ENCODE measurements at regions not wholly inside any gene's neighbourhood (a gene's known extent, or its start where the extent isn't known, plus 50 kb on each side); places are given as distances from the start of the nearest gene placed in this dataset.

DNA sequence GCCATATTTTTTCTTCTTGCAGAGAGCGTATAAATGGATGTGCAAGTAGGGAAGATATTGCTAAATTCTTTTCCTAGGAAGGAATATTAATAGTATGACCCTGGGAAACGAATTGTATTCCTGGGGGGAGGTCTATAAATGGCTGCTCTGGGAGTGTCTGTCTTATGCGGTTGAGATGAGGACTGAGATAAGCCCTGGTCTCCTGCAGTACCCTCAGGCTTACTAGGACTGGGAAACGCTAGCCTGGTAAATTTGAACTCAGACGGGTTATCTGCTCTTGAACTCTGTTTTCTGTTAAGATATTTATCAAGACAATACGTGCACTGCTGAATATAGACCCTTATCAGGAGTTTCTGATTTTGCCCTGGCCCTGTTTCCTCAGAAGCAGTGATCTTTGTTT is 1126.4 kb upstream of the C9orf72 start:
- Mint-ChIP-seq H3K27me3 (ENCODE audit: low read depth) (no peaks in the 10 kb centered on the region), H3K4me3 (no peak overlapping the region), H3K36me3 (ENCODE audit: low read depth) (no peaks in the 10 kb centered on the region), H3K27ac (no peak overlapping the region), H3K4me1 (ENCODE audit: low read depth) (no peaks in the 10 kb centered on the region), H3K9me3 (peaks cover 21% of the 10 kb centered on the region)
- DNase-seq (ENCODE audit: low spot score) = no peak

- Mint-ChIP-seq H3K4me3 (no peak overlapping the region), H3K9me3 (peaks cover 10% of the 10 kb centered on the region), H3K27me3 (ENCODE audit: low read depth) (no peaks in the 10 kb centered on the region), H3K36me3 (ENCODE audit: low read depth) (no peaks in the 10 kb centered on the region), H3K27ac (no peak overlapping the region), H3K4me1 (ENCODE audit: low read depth) (no peaks in the 10 kb centered on the region)
- no peak for DNase-seq (ENCODE audit: low spot score)
Measured at GRCh38 chr9:28707616-28708015, 1134.3 kb upstream of the C9orf72 start.

DNA sequence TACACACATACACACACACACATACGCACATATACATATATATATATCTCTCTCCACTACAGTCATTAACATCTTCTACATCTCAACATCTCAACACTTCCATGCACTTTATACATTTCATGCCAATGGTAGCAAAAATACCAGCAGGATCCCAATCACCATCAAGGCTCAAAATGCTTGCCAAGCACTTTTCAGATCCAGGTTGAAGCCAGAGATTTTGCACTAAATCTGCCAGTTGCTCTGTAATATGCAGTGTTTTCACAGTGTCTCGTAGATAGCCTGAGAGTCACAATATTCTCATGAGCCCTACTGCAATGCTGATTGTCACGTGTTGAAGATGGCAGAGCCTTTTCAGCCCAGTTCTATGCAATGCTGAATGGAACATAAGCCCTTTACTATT is 1140.9 kb upstream of the C9orf72 start:
- Mint-ChIP-seq H3K4me1 (ENCODE audit: low read depth) (no peaks in the 10 kb centered on the region), H3K4me3 (no peak overlapping the region)

DNA sequence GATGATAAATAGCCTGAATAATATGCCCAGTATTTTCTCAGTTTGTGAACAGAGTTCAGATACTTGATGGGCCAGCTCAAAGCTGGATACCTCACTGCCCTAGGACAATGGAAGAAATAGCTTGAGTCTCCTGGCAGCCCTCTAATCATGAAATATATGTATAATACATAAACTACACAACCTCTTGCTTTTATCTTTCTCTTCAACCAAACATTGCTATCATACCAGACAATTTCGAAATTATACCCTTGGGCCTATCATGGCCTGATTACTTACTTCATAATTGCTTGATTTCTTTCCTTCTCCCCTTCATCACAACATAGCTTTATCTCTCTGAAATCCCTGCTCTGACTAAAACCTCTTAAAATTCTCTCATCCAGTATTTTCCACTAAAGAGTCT is 1144.9 kb upstream of the C9orf72 start:
- Mint-ChIP-seq H3K9me3 (peaks cover 4% of the 10 kb centered on the region), H3K36me3 (ENCODE audit: low read depth) (no peaks in the 10 kb centered on the region), H3K27ac (no peak overlapping the region), H3K4me1 (ENCODE audit: low read depth) (no peaks in the 10 kb centered on the region), H3K4me3 (no peak overlapping the region), H3K27me3 (ENCODE audit: low read depth) (no peaks in the 10 kb centered on the region)
- DNase-seq (ENCODE audit: low spot score) = no peak

More for the DNA sequence above, 1140.9 kb upstream of the C9orf72 start:
- Mint-ChIP-seq H3K27ac (no peak overlapping the region), H3K27me3 (ENCODE audit: low read depth) (no peaks in the 10 kb centered on the region), H3K9me3 (peaks cover 5% of the 10 kb centered on the region), H3K36me3 (ENCODE audit: low read depth) (no peaks in the 10 kb centered on the region)
- DNase-seq (ENCODE audit: low spot score) = no peak

- DNase-seq (ENCODE audit: low spot score) = no peak
- H3K4me1 Mint-ChIP-seq (ENCODE audit: low read depth) = no peaks in the 10 kb centered on the region
- H3K27me3 Mint-ChIP-seq (ENCODE audit: low read depth) = no peaks in the 10 kb centered on the region
- no peaks in the 10 kb centered on the region for H3K36me3 Mint-ChIP-seq (ENCODE audit: low read depth)
- H3K9me3 Mint-ChIP-seq = no peaks in the 10 kb centered on the region
- no peak overlapping the region for H3K4me3 Mint-ChIP-seq
- H3K27ac Mint-ChIP-seq = no peak overlapping the region
Measured at GRCh38 chr9:28720746-28721145, 1147.5 kb upstream of the C9orf72 start.

DNA sequence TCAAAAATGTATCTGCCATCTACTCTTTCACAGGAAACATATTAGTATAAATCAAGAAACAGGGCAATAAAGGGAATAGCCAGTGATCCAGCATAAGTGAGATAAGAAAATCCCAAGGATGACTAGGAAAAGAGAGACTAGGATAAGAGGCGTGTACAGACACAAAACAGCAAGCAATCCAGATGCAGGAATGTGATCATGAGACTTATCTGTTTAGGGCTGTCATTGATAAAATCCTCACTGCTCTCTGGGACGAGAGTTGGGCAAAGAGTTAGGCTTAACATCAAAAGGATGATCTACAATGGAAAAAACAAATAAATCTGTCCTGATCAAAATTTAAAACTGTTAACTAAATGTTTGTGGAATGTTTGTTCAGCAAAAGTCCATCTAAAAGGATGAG is 1156.8 kb upstream of the C9orf72 start:
- Mint-ChIP-seq H3K27me3 (ENCODE audit: low read depth) (no peaks in the 10 kb centered on the region), H3K4me3 (no peak overlapping the region), H3K27ac (no peak overlapping the region), H3K9me3 (peaks cover 14% of the 10 kb centered on the region), H3K4me1 (ENCODE audit: low read depth) (no peaks in the 10 kb centered on the region), H3K36me3 (ENCODE audit: low read depth) (no peaks in the 10 kb centered on the region)
- DNase-seq (ENCODE audit: low spot score) = no peak

DNA sequence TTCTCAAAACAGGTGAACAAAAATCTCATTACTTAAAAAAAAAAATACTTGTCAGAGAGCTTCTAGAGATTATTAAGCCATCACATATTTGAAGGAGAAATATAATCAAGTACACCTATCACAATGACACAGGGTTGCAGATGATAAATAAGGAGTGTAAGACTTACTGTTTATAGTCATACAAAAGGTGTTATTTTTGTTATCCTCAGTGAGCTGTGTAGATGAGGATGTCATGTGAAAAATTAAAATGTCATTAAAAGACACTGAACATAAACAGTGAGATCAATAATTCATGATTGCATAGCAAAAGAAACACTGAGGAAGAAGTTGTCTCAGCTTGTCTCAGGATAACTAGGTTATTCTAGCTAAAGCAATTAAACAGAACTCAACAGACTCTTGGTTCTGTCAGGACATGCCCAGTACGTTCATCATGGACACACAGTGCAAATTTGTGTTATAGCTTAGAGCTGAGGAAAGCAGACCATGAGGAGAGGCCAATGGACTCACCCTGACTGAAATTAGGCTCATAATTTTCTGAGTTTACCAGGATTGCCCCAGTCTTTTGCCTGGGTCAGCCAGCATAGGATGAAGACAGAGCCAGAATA is 1162.6 kb upstream of the C9orf72 start:
- no peak for DNase-seq (ENCODE audit: low spot score)
- no peaks in the 10 kb centered on the region for H3K36me3 Mint-ChIP-seq (ENCODE audit: low read depth)
- no peaks in the 10 kb centered on the region for H3K4me1 Mint-ChIP-seq (ENCODE audit: low read depth)
- no peaks in the 10 kb centered on the region for H3K27me3 Mint-ChIP-seq (ENCODE audit: low read depth)
- H3K4me3 Mint-ChIP-seq = no peak overlapping the region
- H3K27ac Mint-ChIP-seq = no peak overlapping the region
- H3K9me3 Mint-ChIP-seq = no peaks in the 10 kb centered on the region

- H3K27me3 Mint-ChIP-seq (ENCODE audit: low read depth) = no peaks in the 10 kb centered on the region
- H3K27ac Mint-ChIP-seq = no peak overlapping the region
- DNase-seq (ENCODE audit: low spot score) = no peak
- no peaks in the 10 kb centered on the region for H3K36me3 Mint-ChIP-seq (ENCODE audit: low read depth)
- no peak overlapping the region for H3K4me3 Mint-ChIP-seq
- H3K4me1 Mint-ChIP-seq (ENCODE audit: low read depth) = no peaks in the 10 kb centered on the region
- H3K9me3 Mint-ChIP-seq = peaks cover 23% of the 10 kb centered on the region
Measured at GRCh38 chr9:28741459-28741858, 1168.2 kb upstream of the C9orf72 start.

DNA sequence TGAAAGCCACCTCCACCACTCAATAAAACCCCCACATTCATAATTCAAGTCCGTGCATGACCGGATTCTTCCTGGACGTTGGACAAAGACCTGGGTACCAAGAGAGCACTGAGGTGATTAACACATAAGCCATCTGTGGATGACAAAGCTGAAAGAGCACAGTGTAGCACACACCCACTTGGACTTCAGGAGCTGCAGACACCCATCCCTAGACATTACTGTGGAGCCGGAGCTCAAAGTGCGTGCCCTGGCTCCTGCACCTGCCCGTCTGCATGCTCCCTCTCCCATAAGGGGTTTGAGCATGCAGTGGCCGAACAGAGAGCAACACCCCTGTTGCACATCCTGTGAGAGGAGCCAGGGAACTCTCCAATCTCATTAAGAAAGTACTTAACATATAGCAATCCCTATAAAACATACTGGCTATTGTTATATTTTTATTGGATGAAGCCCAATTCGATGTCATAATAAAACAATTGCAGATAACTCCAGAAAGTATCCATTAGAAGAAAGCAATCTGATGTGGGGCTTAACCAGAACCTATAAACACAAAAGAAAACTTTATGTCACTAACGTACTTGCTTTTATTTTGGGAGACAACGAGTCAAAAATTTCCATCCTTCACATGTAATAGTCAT is 1174.2 kb upstream of the C9orf72 start:
- H3K36me3 Mint-ChIP-seq (ENCODE audit: low read depth) = no peaks in the 10 kb centered on the region
- peaks cover 23% of the 10 kb centered on the region for H3K9me3 Mint-ChIP-seq
- H3K4me3 Mint-ChIP-seq = no peak overlapping the region
- DNase-seq (ENCODE audit: low spot score) = no peak
- H3K27ac Mint-ChIP-seq = no peak overlapping the region
- H3K4me1 Mint-ChIP-seq (ENCODE audit: low read depth) = no peaks in the 10 kb centered on the region
- H3K27me3 Mint-ChIP-seq (ENCODE audit: low read depth) = no peaks in the 10 kb centered on the region

DNA sequence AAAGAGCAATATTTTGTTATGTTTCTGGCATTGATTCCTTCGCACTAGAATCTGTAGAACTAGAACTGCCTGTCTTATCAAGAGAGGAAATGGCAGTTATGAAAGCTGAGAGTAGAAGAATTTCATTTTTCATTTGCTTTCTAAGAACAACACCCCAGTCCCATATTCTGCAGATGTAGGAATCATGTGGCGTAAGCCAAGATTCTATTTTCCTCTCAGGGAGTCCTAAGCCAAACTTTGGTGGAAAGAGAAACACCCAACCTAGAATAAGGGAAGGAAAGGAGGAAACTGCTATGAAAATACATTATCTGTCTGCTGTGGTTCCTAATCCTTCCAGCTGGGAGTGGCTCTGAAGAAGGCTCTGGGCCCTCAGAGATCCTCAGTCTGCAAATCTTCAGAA is 1176.9 kb upstream of the C9orf72 start:
- Mint-ChIP-seq H3K9me3 (peaks cover 3% of the 10 kb centered on the region), H3K4me3 (no peak overlapping the region)

DNA sequence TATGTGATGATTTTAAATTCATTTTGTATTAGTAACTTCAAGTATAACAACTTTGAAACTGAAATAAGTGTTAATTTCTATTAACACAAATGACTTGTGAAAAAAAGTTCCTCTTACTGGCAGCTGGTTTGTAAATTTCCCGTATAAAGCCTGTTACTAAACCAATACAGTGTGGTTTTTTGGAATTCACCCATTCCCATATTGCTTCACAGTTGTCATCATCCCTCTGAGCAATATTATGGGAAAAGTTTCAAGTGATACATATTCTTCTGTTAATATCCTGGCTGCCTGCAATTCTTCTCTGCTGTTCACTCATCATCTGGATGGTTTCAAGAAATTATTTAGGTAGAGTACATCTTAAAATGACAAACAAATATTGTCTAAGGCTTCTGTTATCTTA is 1185.1 kb upstream of the C9orf72 start:
- no peak for DNase-seq (ENCODE audit: low spot score)

More for the DNA sequence above, 1176.9 kb upstream of the C9orf72 start:
- Mint-ChIP-seq H3K27ac (no peak overlapping the region), H3K27me3 (ENCODE audit: low read depth) (no peaks in the 10 kb centered on the region), H3K36me3 (ENCODE audit: low read depth) (no peaks in the 10 kb centered on the region), H3K4me1 (ENCODE audit: low read depth) (no peaks in the 10 kb centered on the region)
- DNase-seq (ENCODE audit: low spot score) = no peak

DNA sequence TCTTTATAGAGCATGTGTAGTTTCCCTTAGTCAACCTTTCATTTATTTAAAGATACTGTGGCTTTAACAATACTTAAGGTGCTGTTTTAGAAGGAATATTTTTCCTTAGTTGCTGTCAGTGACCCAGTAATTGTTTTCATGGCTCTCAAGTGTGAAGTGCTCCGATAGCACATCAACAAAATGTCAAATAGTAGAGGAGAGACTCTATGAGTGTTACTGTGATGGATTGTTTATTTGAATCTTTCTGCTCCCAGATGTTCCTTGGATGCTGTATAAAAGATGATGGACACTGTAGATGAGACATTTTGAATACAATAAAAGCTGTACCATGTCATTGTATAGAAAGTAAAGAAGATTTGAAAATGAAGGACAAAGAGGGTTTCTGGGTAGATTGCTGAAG is 1185.7 kb upstream of the C9orf72 start:
- H3K9me3 Mint-ChIP-seq = peaks cover 4% of the 10 kb centered on the region
- H3K36me3 Mint-ChIP-seq (ENCODE audit: low read depth) = no peaks in the 10 kb centered on the region
- no peak overlapping the region for H3K27ac Mint-ChIP-seq
- H3K4me1 Mint-ChIP-seq (ENCODE audit: low read depth) = no peaks in the 10 kb centered on the region
- H3K27me3 Mint-ChIP-seq (ENCODE audit: low read depth) = no peaks in the 10 kb centered on the region
- no peak overlapping the region for H3K4me3 Mint-ChIP-seq
- DNase-seq (ENCODE audit: low spot score) = no peak

More for the DNA sequence above, 1185.1 kb upstream of the C9orf72 start:
- H3K4me3 Mint-ChIP-seq = no peak overlapping the region
- no peaks in the 10 kb centered on the region for H3K36me3 Mint-ChIP-seq (ENCODE audit: low read depth)
- H3K9me3 Mint-ChIP-seq = peaks cover 4% of the 10 kb centered on the region
- no peaks in the 10 kb centered on the region for H3K27me3 Mint-ChIP-seq (ENCODE audit: low read depth)
- H3K27ac Mint-ChIP-seq = no peak overlapping the region
- no peaks in the 10 kb centered on the region for H3K4me1 Mint-ChIP-seq (ENCODE audit: low read depth)

DNA sequence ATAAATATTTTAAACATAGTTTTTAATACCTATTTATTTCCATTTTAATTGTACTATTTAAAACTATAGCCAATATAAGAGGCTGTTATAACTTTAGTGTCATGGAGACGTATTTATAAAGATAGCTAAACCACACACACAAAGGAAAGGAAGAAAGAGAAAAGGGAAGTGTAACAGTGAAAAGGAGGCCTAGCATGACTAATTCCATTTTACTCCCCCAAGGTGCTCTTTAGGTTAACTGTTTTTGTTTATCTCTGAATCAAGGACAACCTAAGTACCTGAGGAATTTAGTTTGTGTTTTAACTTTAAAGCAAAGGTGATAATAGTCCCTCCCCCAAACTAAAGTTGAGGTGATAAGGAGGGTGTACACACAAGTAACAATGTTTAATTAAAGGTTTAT is 1188.9 kb upstream of the C9orf72 start:
- Mint-ChIP-seq H3K27me3 (ENCODE audit: low read depth) (no peaks in the 10 kb centered on the region), H3K27ac (no peak overlapping the region), H3K4me3 (no peak overlapping the region), H3K36me3 (ENCODE audit: low read depth) (no peaks in the 10 kb centered on the region), H3K9me3 (peaks cover 4% of the 10 kb centered on the region), H3K4me1 (ENCODE audit: low read depth) (no peaks in the 10 kb centered on the region)
- DNase-seq (ENCODE audit: low spot score) = no peak

DNA sequence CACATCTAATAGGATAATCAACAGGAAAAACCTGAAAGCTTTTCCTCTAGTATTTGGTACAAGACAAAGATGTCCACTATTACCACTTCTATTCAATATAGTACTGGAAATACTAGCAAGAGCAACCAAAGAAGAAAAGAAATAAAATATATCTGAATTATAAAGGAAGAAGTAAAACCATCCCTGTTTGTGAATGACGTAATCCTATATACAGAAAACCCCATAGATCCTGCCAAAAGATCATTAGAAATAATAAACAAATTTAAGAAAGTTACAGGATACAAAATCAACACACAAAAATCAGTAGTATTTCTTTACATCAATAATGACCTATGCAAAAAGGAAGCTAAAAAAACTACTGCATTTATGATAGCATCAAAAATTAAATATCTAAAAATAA is 1191.3 kb upstream of the C9orf72 start:
- Mint-ChIP-seq H3K36me3 (ENCODE audit: low read depth) (no peaks in the 10 kb centered on the region), H3K4me3 (no peak overlapping the region), H3K27me3 (ENCODE audit: low read depth) (no peaks in the 10 kb centered on the region), H3K4me1 (ENCODE audit: low read depth) (no peaks in the 10 kb centered on the region), H3K27ac (no peak overlapping the region), H3K9me3 (no peaks in the 10 kb centered on the region)
- no peak for DNase-seq (ENCODE audit: low spot score)

- no peak overlapping the region for H3K27ac Mint-ChIP-seq
- no peak for DNase-seq (ENCODE audit: low spot score)
- no peaks in the 10 kb centered on the region for H3K9me3 Mint-ChIP-seq
- H3K4me1 Mint-ChIP-seq (ENCODE audit: low read depth) = no peaks in the 10 kb centered on the region
- H3K36me3 Mint-ChIP-seq (ENCODE audit: low read depth) = no peaks in the 10 kb centered on the region
- no peak overlapping the region for H3K4me3 Mint-ChIP-seq
- H3K27me3 Mint-ChIP-seq (ENCODE audit: low read depth) = no peaks in the 10 kb centered on the region
Measured at GRCh38 chr9:28770226-28770625, 1196.9 kb upstream of the C9orf72 start.

All from T-helper 2 cell treated with Interferon-gamma antibody and Interleukin-4, amounts not matched to agents 5 μg/mL and 100 μg/mL, for 36 hours (primary cell).